HG03196 (cell line): ENCODE measurements at regions not wholly inside any gene's neighbourhood (a gene's known extent, or its start where the extent isn't known, plus 50 kb on each side); places are given as distances from the start of the nearest gene placed in this dataset.
"Not testable (repeated sequence)": the region's sequence is repeated elsewhere in the genome, so short reads cannot be mapped to it uniquely, and the experiment has no call there.

Source experiments
- ATAC-seq: cut with Tn5 transposase; IDR thresholded peaks from one replicate; pipeline ENCODE4 v1.9.1; 2021; ENCODE audit not compliant: unreplicated experiment

GRCh38 chr2:15681089-15681885 is 89.6 kb downstream of the DDX1 start:
- no peak for ATAC-seq

DNA sequence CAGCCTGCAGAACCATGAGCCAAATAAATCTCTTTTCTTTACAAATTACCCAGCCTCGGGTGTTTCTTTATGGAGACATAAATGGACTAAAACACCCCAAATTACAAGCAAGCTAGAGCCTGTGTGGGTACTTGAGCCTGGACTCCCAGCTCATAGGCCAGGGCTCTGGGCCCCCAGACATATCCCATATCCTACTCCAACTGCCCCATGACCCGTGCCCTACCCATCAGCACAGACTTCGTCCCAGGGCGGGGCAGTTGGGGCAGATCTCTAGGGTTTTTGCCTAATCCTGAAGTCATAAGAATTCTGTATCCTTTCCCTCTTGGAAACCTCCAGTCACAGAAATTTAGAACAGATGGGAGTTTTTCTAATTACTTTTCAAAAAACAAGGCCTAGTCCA is 90.7 kb downstream of the DDX1 start:
- no peak for ATAC-seq

DNA sequence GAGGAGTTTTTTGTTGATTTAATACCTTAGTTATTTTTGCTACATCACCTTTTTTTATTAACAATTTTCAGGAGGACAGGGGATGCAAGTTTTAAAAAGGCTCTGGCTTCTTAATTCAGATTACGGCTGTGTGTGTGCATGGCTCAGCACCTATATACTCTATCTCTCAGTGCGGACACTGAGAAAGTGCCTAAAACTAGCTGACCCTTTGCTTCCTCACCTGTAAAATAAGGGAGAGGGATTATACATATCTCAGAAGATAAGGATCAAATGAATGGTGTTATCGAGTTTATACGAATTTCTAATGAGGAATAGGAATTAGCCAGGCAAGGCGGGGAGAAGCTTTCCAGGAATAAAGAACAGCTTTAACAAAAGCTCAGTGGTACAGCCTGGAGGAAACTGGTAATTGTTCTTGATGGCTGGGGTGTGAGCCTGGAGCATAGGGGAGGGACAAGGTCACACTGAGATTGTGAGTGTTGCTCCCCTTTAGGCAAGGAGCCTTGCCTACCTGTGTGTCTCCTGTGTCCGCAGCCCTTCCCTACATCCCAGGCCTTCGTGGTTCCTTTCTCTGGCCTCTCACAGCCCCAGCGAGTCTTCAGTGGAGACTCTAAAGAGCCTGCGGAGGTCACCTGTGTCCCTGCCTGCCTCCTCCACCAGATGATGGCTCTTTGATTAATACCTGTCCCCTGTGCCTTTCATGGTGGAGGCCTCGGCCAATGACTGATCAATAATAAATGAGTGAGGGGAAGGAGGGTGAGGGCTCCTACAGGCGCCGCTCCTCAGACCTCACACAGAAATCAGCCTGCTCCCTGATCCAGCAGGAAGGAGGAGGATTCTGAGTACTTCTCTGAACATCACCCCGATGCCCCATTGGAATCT is 92.7 kb downstream of the DDX1 start:
- ATAC-seq = no peak

DNA sequence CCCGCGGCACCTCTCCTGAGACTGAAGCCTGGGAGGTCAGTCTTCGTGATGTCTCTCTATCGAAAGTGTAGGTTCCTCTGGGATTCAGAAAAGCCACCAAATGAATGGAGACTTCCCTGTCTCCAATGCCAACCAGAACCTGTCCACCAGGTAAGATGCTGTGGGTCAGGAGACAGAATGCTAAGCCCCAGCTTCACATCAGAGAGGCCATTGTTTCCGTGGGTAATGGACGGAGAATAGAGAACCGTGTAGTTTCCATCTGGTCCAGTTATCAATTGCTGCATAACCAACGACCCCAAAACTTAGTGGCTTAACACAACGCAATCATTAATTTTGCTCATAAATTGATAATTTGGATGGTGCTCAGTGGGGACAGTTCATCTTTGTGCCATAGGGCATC is 93.5 kb downstream of the DDX1 start:
- ATAC-seq = no peak

GRCh38 chr2:15686643-15687042 is 95.0 kb downstream of the DDX1 start:
- ATAC-seq = no peak

- ATAC-seq = no peak
Observed at GRCh38 chr2:15687243-15687642, 95.6 kb downstream of the DDX1 start.

GRCh38 chr2:15687720-15688119 is 96.1 kb downstream of the DDX1 start:
- no peak for ATAC-seq

DNA sequence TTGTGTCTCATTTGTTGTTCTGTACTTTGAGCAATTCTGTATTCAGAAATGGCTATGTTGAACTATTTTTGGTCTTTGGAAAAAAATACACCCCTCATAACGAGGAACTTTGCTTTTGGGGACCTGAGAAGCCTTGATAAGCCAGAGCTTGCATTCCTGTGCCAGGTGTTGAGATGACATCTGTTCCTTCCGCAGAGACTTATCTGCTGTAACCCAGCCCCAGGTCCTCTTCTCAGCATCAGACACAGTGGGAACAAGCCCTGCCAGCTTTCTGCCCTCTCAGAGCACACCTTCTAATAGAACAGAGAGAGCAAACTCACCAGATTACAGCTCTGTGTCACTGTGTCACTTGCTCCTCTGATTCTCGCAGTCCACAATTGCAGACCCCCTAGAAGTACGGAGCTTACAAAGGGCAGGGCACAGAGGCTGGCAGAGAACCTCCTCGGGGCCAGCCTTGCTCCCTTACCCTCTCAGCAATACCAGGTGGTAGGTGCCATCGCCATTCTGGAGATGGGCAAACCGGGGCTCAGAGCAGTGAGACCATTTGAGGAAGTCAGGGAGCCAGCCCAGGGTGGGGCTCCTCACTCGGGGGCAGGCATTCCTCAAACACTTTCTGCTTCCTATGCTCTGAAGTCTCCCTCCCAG is 97.4 kb downstream of the DDX1 start:
- no peak for ATAC-seq

- ATAC-seq = no peak
Observed at GRCh38 chr2:15689654-15690053, 98.0 kb downstream of the DDX1 start.

GRCh38 chr2:15691586-15692310 is 100.1 kb downstream of the DDX1 start:
- no peak for ATAC-seq

DNA sequence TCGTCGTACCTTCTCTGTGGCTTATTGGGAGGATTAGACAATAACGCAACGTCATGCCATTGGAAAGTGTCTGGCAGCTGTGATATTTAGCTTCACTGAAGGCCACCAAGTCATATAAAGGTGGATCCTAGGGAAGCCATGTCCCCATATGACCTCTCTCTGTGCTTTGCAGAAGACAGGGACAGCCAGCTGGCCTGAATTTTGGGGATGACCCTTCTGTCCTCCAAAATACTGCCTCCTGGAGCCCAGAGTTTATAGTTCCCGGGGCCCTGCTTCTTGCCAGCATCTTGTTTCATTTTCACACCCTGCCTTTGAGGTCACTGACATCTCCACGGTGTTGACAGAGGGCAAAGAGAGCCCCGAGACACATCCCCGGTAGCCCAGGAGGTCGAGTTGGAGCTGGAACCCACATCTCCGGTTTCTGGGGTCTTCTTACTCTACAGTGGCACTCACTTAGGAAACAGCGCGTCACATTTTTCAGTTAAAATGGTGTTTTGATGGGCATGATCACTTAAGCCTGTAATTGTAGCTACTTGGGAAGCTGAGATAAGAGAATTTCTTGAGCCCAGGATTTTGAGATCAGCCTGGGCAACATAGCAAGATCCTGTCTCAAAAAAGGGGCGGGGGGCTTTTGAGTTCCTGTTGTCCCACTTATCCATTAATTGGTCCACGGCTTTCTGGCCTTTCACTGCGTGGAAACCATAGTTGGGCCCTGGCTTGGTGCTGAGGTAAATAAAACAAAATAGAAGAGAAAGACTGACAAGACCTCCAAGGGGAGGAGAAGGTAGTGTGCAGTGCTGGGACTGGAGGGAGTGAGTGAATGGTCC is 101.1 kb downstream of the DDX1 start:
- no peak for ATAC-seq

DNA sequence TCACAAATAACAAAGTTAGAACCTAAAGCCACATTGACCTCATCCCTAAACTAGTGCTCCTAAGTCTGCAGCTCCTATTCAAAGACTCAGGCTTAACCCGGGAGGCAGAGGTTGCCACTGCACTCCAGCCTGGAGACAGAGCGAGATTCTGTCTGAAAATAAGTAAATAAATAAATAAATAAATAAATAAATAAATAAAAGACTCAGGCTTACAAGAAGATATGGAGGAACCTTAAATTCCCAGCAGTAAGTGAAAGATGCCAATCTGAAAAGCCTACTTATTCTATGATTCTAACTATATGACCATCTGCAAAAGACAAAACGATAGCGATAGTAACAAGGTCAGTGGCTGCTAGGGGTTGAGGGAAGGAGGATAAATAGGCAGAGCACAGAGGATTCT is 101.7 kb downstream of the DDX1 start:
- ATAC-seq = no peak

DNA sequence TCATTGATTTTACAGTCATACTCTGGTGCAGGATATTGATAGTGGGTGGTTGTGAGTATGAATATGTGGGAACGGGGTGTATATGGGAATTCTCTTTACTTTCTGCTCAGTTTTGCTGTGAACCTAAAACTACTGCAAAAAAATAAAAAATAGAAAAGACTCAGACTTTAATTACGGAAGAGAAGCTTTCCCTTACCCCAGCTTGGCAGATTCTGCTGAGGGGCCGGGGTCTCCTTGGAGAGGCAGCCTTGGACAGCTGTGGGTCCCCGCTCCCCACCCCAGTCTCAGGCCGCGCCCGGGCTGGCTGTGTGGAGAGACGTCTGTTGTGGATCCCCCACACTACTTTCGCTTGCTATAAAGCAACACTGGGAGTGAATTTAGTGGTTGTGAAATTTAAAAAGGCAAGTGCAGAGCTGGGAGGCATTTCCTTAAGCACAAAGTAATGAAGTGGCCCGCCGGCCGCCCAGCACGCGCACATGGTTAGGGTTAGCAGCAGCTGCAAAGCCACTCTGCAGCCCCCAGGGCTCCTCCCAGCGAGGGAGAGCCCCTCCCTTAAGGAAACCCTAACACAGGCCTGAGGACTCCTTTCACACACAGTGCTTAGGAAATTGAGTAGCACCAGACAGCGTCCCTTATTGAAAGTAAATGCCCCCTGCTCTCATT is 102.4 kb downstream of the DDX1 start:
- ATAC-seq = no peak

GRCh38 chr2:15694589-15694986 is 102.9 kb downstream of the DDX1 start:
- ATAC-seq = no peak

- ATAC-seq = no peak
Observed at GRCh38 chr2:15695582-15696330, 104.1 kb downstream of the DDX1 start.

DNA sequence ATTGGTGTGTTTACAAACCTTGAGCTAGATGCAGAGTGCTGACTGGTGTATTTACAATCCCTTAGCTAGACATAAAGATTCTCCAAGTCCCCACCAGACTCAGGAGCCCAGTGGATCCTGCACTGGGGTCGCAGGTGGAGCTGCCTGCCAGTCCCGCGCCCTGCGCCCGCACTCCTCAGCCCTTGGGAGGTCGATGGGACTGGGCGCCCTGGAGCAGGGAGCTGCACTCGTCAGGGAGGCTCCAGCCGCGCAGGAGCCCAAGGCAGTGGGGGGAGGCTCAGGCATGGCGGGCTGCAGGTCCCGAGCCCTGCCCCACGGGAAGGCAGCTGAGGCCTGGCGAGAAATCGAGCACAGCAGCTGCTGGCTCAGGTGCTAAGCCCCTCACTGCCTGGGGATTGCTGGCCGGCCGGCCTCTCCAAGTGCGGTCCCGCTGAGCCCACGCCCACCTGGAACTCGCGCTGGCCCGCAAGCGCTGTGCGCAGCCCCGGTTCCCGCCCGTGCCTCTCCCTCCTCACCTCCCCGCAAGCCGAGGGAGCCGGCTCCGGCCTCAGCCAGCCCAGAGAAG is 105.0 kb downstream of the DDX1 start:
- not testable (repeated sequence) for ATAC-seq

DNA sequence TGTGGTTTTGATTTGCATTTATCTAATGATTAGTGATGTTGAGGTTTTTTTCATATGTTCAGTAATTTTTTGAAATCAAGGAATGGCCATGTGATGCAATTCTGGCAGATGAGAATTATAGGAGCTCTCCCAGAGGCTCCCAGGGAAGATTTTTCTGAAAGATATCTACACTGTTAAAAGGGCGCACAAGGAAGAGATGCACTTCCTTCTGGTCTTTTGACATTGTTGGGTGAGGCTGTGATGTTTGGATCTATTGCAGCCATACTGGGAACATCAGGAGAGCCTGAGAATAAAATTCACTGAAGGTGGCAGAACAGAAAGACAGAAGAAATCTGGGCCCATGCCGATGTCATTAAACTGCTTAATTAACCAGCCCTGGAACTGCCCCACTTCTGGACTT is 108.5 kb downstream of the DDX1 start:
- ATAC-seq = no peak

DNA sequence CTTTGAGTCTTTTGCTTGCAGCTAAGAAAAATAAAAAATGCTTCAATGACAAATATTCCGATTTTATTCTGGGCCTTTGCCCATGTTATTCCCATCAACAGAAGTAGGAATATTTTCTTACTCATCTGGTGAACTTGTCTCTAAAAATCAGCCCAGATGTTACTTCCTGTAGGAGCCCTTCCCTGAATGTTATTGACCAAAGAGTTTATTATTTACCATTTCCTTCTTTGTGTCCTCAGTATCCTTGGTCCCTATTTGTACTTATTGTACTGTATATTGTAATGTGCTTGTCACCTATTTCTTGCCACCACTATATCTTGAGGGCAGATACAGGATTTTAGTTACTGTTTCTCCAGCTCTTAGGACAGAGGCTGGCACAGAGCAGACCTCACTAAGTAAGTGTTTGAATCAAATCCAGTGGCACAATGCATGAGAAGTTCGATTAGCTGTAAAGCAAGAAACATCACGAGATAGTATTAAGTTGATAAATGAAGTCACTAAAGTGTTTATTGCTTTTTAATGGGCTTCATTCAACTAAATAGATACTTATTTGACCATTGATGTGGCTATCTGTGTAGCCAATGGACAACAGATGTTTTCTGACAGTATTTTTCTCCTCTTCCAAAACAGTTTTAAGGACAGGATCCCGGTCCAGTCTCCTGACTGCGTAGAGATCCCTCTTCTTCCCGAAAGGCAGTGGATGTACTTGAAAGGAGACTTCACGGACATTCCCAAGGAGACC is 109.1 kb downstream of the DDX1 start:
- ATAC-seq = no peak
